ENCODE measurements at regions not wholly inside any gene's neighbourhood (a gene's known extent, or its start where the extent isn't known, plus 50 kb on each side); places are given as distances from the start of the nearest gene placed in this dataset.

- TF ChIP-seq, protein P1, sequence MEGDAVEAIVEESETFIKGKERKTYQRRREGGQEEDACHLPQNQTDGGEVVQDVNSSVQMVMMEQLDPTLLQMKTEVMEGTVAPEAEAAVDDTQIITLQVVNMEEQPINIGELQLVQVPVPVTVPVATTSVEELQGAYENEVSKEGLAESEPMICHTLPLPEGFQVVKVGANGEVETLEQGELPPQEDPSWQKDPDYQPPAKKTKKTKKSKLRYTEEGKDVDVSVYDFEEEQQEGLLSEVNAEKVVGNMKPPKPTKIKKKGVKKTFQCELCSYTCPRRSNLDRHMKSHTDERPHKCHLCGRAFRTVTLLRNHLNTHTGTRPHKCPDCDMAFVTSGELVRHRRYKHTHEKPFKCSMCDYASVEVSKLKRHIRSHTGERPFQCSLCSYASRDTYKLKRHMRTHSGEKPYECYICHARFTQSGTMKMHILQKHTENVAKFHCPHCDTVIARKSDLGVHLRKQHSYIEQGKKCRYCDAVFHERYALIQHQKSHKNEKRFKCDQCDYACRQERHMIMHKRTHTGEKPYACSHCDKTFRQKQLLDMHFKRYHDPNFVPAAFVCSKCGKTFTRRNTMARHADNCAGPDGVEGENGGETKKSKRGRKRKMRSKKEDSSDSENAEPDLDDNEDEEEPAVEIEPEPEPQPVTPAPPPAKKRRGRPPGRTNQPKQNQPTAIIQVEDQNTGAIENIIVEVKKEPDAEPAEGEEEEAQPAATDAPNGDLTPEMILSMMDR (IDR thresholded peaks at IDR 0.05; ENCODE audit: low read depth, low read length, poor library complexity, severe bottlenecking) = no peak
- no peak for TF ChIP-seq EZH2phosphoT487 (IDR thresholded peaks at IDR 0.05; ENCODE audit: borderline replicate concordance, low read length)
Measured at GRCh38 chr3:131151-131888, 65.2 kb upstream of the CHL1 start.
